ENCODE measurements at regions not wholly inside any gene's neighbourhood (a gene's known extent, or its start where the extent isn't known, plus 50 kb on each side); places are given as distances from the start of the nearest gene placed in this dataset.
A peak's percentile ranks its signal among the peaks of the same experiment; 100 is the strongest.

- BruUV-seq (replicated peaks), result no TSS peak
- H3K9me3 ChIP-seq (ENCODE audit: low read length), result no peaks in the 10 kb centered on the region
These were observed 166.4 kb upstream of the GBE1 start for GRCh38 chr3:81927811-81928210.

DNA sequence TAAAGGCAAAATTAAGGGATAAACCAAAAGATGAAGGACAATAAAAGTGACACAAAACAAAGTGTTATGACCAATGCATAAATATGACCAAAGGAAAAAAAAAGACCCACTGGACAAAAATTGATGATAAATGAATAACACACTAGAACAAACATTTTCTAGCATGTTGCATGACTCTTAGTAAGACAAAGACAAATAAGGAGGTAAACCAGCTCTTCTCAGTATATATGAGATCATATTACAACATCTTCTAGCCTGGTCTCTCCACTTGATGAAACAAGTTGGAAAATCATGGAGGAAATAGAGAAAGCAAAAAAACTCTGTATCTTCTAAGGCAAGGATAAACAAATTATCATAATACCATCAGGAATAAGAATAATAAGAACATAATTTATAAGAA is 163.9 kb upstream of the GBE1 start:
- DNase-seq (peak; percentile 55), ATAC-seq (peak; percentile 98)
- TF ChIP-seq CTCF (conservative IDR thresholded peaks at IDR 0.05; ENCODE audit: low read depth, low read length), result no peak
- TF ChIP-seq EZH2 (IDR thresholded peaks at IDR 0.05; ENCODE audit: low read length, unreplicated experiment), result no peak
- no peak for TF ChIP-seq EZH2phosphoT487 (IDR thresholded peaks at IDR 0.05; ENCODE audit: borderline replicate concordance, low read length)
- Histone ChIP-seq H3K27ac (ENCODE audit: low read length) (no peak overlapping the region), H2AFZ (ENCODE audit: low read length) (no peak overlapping the region), H3K4me1 (ENCODE audit: insufficient read depth, low read length) (no peaks in the 10 kb centered on the region), H3K4me3 (ENCODE audit: low read length) (no peak overlapping the region), H3K4me2 (ENCODE audit: low read length) (no peak overlapping the region), H3K9me3 (ENCODE audit: low read length) (no peaks in the 10 kb centered on the region), H3K79me2 (ENCODE audit: low read length) (no peaks in the 10 kb centered on the region), H3F3A (ENCODE audit: low read length, unreplicated experiment) (no peaks in the 10 kb centered on the region), H4K20me1 (ENCODE audit: low read length) (no peaks in the 10 kb centered on the region), H3K9ac (ENCODE audit: low read length) (no peak overlapping the region), H3K36me3 (ENCODE audit: low read depth, low read length) (no peaks in the 10 kb centered on the region), H3K9me2 (replicated peaks; ENCODE audit: low read length) (no peaks in the 10 kb centered on the region), H3K27me3 (ENCODE audit: low read length) (no peaks in the 10 kb centered on the region)
- BruUV-seq (replicated peaks), result no TSS peak
- CTCF ChIA-PET, result no interaction called here
- POLR2A ChIA-PET (ENCODE audit: unreplicated experiment), result no interaction called here
- intact Hi-C loops (cut with micrococcal nuclease), result no loop called here

More at GRCh38 chr3:81927811-81928210, 166.4 kb upstream of the GBE1 start:
- H3K4me2 ChIP-seq (ENCODE audit: low read length), result no peak overlapping the region
- intact Hi-C loops (cut with micrococcal nuclease), result no loop called here
- no peaks in the 10 kb centered on the region for H3K4me1 ChIP-seq (ENCODE audit: insufficient read depth, low read length)
- ATAC-seq (no peak), DNase-seq (no peak)
- H3K4me3 ChIP-seq (ENCODE audit: low read length), result no peak overlapping the region
- no peak overlapping the region for H2AFZ ChIP-seq (ENCODE audit: low read length)
- H3K36me3 ChIP-seq (ENCODE audit: low read depth, low read length), result no peaks in the 10 kb centered on the region
- no peaks in the 10 kb centered on the region for H4K20me1 ChIP-seq (ENCODE audit: low read length)
- POLR2A ChIA-PET (ENCODE audit: unreplicated experiment), result no interaction called here
- TF ChIP-seq EZH2 (IDR thresholded peaks at IDR 0.05; ENCODE audit: low read length, unreplicated experiment), result no peak
- no peak for TF ChIP-seq EZH2phosphoT487 (IDR thresholded peaks at IDR 0.05; ENCODE audit: borderline replicate concordance, low read length)
- TF ChIP-seq CTCF (conservative IDR thresholded peaks at IDR 0.05; ENCODE audit: low read depth, low read length), result no peak
- no peaks in the 10 kb centered on the region for H3F3A ChIP-seq (ENCODE audit: low read length, unreplicated experiment)
- no peaks in the 10 kb centered on the region for H3K79me2 ChIP-seq (ENCODE audit: low read length)
- H3K9me2 ChIP-seq (replicated peaks; ENCODE audit: low read length), result no peaks in the 10 kb centered on the region
- H3K27ac ChIP-seq (ENCODE audit: low read length), result no peak overlapping the region
- H3K27me3 ChIP-seq (ENCODE audit: low read length), result no peaks in the 10 kb centered on the region
- CTCF ChIA-PET, result no interaction called here
- H3K9ac ChIP-seq (ENCODE audit: low read length), result no peak overlapping the region

DNA sequence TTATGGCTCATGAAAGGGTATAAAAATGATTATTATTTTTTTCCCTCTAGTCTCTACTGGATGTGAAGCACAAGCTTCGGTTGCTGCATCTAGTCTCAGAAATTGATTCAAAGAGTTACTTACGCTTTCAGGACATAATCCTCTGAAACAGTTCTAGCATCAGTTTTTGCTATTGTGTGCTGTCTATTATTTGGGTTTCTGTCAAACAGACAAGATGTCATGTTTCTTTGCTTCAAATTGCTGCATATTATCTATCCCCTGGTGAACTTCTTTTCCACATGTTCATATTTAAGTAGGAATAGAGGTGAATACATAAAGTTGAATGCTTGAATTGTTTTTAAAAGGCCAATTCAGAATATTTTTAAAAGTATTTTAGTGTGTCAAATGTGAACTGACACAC is 161.6 kb upstream of the GBE1 start:
- CTCF ChIA-PET, result no interaction called here
- no peaks in the 10 kb centered on the region for H3K27me3 ChIP-seq (ENCODE audit: low read length)
- H3K4me1 ChIP-seq (ENCODE audit: insufficient read depth, low read length), result no peaks in the 10 kb centered on the region
- ATAC-seq (no peak), DNase-seq (no peak)
- no peaks in the 10 kb centered on the region for H3F3A ChIP-seq (ENCODE audit: low read length, unreplicated experiment)
- no peaks in the 10 kb centered on the region for H3K9me3 ChIP-seq (ENCODE audit: low read length)
- no peaks in the 10 kb centered on the region for H3K9me2 ChIP-seq (replicated peaks; ENCODE audit: low read length)
- no peaks in the 10 kb centered on the region for H4K20me1 ChIP-seq (ENCODE audit: low read length)
- no peak overlapping the region for H3K27ac ChIP-seq (ENCODE audit: low read length)
- no peaks in the 10 kb centered on the region for H3K79me2 ChIP-seq (ENCODE audit: low read length)
- H3K4me2 ChIP-seq (ENCODE audit: low read length), result no peak overlapping the region
- intact Hi-C loops (cut with micrococcal nuclease), result no loop called here
- TF ChIP-seq CTCF (conservative IDR thresholded peaks at IDR 0.05; ENCODE audit: low read depth, low read length), result no peak
- no peak for TF ChIP-seq EZH2 (IDR thresholded peaks at IDR 0.05; ENCODE audit: low read length, unreplicated experiment)
- no peak for TF ChIP-seq EZH2phosphoT487 (IDR thresholded peaks at IDR 0.05; ENCODE audit: borderline replicate concordance, low read length)
- H3K9ac ChIP-seq (ENCODE audit: low read length), result no peak overlapping the region
- POLR2A ChIA-PET (ENCODE audit: unreplicated experiment), result no interaction called here
- no peak overlapping the region for H2AFZ ChIP-seq (ENCODE audit: low read length)
- H3K4me3 ChIP-seq (ENCODE audit: low read length), result no peak overlapping the region
- H3K36me3 ChIP-seq (ENCODE audit: low read depth, low read length), result no peaks in the 10 kb centered on the region
- BruUV-seq (replicated peaks), result no TSS peak

All from PC-3 (cell line).